Heart right ventricle (tissue), 16 donors: ENCODE measurements at regions not wholly inside any gene's neighbourhood (a gene's known extent, or its start where the extent isn't known, plus 50 kb on each side); places are given as distances from the start of the nearest gene placed in this dataset.
A peak's percentile ranks its signal among the peaks of the same experiment; 100 is the strongest.

Experiments
- ATAC-seq, 8 donors: fragments of 200-7000 bp; cut with Tn5 transposase; one replicate each; pipeline ENCODE4 v1.9.1; 2020; ENCODE audit warnings: mild to moderate bottlenecking in 8 of 8, moderate library complexity in 8 of 8, moderate number of reproducible peaks in 1 of 8
- DNase-seq, 2 donors: peaks; one replicate each; pipeline ENCODE4 v3.0.0-alpha.2; 2020
- H3K27ac ChIP-seq, 10 donors: fragments of 200-600 bp; sonication (generic) in 2 of 10; one replicate each; pipeline versions ENCODE4 v1.5.0 to v1.8.0; 2020 to 2022; ENCODE audit warnings: mild to moderate bottlenecking in 3 of 10
- H3K27me3 ChIP-seq, 7 donors: fragments of 200-600 bp; one replicate each; pipeline ENCODE4 v1.8.0; 2021 to 2022; ENCODE audit warnings: mild to moderate bottlenecking in 2 of 7
- H3K36me3 ChIP-seq, 9 donors: fragments of 200-600 bp; sonication (generic) in 1 of 9; one replicate each; pipeline versions ENCODE4 v1.5.0 to v1.8.0; 2020 to 2022; ENCODE audit warnings: mild to moderate bottlenecking in 2 of 9
- H3K4me1 ChIP-seq, 9 donors: fragments of 200-600 bp; sonication (generic) in 1 of 9; one replicate each; pipeline versions ENCODE4 v1.5.0 to v1.8.0; 2020 to 2022; ENCODE audit warnings: mild to moderate bottlenecking in 4 of 9
- H3K4me3 ChIP-seq, 10 donors: fragments of 200-600 bp; sonication (generic) in 2 of 10; one replicate each; pipeline versions ENCODE4 v1.5.0 to v1.8.0; 2020 to 2022; ENCODE audit warnings: mild to moderate bottlenecking in 7 of 10, moderate library complexity in 2 of 10
- H3K9me3 ChIP-seq, 11 donors: fragments of 200-600 bp in 10 of 11; sonication (generic) in 2 of 11; one replicate each; pipeline versions ENCODE4 v1.5.0 to v1.8.0; 2013 to 2022; ENCODE audit warnings: mild to moderate bottlenecking in 2 of 11, control low read depth in 1 of 11, moderate library complexity in 1 of 11
- WGBS, 2 donors: extraction: QIAGEN DNeasy Blood & Tissue Kit; methylation state at CpG; one replicate each; pipeline ENCODE4 v1.1.7; 2013; ENCODE audit warnings: inconsistent platforms in 1 of 2; 5-methylcytosine and 5-hydroxymethylcytosine counted together
- intact Hi-C, 10 donors: fragments of 100-400 bp; cut with DNase I; formaldehyde crosslinking; loops; one replicate each; pipeline versions ENCODE4 v1.11.1 to v1.14.2; 2022
- TF ChIP-seq, protein P1 (sequence below), 9 donors: fragments of 200-600 bp; sonication (generic) in 2 of 9; IDR thresholded peaks; one replicate each; pipeline versions ENCODE4 v1.5.0 to v1.8.0; 2021 to 2022; ENCODE audit warnings: antibody characterized with exemption in 9 of 9, mild to moderate bottlenecking in 5 of 9, moderate library complexity in 1 of 9
- donor health status: Arrhythmogenic right ventricular cardiomyopathy.
- donor health status: ischemic (EF 13 %, LVEDD 7.1; RV severe dilation, severe dysfunction).
- donor health status: healthy with polysubstance abuse.
- donor health status: DM: no; HTN: yes; CAD: no.
- donor health status: DM: no; HTN: no; CAD: no.
- donor health status: ischemic (EF 25% LVEDD 6.9; RV normal size, moderate dysfunction).
- donor health status: ischemic (EF 25% LVEDD 5.7; RV mildly dilated, moderate dysfunction).
- donor health status: healthy.
- donor health status: DM: yes; HTN: yes; CAD: no.
- donor health status: Ischemic cardiomyopathy.
- donor health status: ischemic (EF 35%, LVEDD 5.7; RV mildly dilated, moderate dysfunction).
- donor health status: nonischemic (EF 11% LVEDD 7.7; RV severe dilation, severe dysfunction).
- donor health status: DM: yes; HTN: yes; CAD: no.
- donor health status: PGD.
- donor health status: ischemic (EF 29% LVEDD 5.4; RV normal size, mild dysfunction).
- donor health status: nonischemic (EF 23%, LVEDD 6.1; RV moderate dilation, normal function).

- no peaks in the 10 kb centered on the region for H3K27me3 ChIP-seq
- DNase-seq (no peak), ATAC-seq (no peak)
- 91 to 93% methylated on average over 8 of the region's 8 CpGs for whole genome bisulfite sequencing, 2 donors
- H3K4me3 ChIP-seq: no peak overlapping the region
- peaks cover 3 to 27% (median 13%) of the 10 kb centered on the region in 9 donors for H3K4me1 ChIP-seq
- TF ChIP-seq, protein P1, sequence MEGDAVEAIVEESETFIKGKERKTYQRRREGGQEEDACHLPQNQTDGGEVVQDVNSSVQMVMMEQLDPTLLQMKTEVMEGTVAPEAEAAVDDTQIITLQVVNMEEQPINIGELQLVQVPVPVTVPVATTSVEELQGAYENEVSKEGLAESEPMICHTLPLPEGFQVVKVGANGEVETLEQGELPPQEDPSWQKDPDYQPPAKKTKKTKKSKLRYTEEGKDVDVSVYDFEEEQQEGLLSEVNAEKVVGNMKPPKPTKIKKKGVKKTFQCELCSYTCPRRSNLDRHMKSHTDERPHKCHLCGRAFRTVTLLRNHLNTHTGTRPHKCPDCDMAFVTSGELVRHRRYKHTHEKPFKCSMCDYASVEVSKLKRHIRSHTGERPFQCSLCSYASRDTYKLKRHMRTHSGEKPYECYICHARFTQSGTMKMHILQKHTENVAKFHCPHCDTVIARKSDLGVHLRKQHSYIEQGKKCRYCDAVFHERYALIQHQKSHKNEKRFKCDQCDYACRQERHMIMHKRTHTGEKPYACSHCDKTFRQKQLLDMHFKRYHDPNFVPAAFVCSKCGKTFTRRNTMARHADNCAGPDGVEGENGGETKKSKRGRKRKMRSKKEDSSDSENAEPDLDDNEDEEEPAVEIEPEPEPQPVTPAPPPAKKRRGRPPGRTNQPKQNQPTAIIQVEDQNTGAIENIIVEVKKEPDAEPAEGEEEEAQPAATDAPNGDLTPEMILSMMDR (IDR thresholded peaks at IDR 0.05): no peak
- intact Hi-C loops: loop anchor here in 1 of 10 donors (5.0 kb wide), 1 partner anchor 46 kb away; no protein-coding TSS in a partner anchor
- H3K9me3 ChIP-seq: no peaks in the 10 kb centered on the region
- H3K36me3 ChIP-seq: no peaks in the 10 kb centered on the region
- H3K27ac ChIP-seq: no peak overlapping the region
Observed at GRCh38 chr2:111616651-111617218, 267.3 kb downstream of the ANAPC1 start.

- Histone ChIP-seq H3K27ac (peak overlapping the region in 2 of 10 donors; percentile 10 to 70), H3K9me3 (no peaks in the 10 kb centered on the region), H3K27me3 (no peaks in the 10 kb centered on the region), H3K4me1 (peaks cover 3 to 27% (median 13%) of the 10 kb centered on the region in 9 donors), H3K36me3 (no peaks in the 10 kb centered on the region), H3K4me3 (no peak overlapping the region)
- ATAC-seq (peak in 7 of 8 donors; percentile 7 to 46 (median 40)), DNase-seq (peak in 1 of 2 donors; percentile 16)
- WGBS, 2 donors: 59 to 64% methylated on average over 9 of the region's 9 CpGs
- intact Hi-C loops: loop anchor here in 1 of 10 donors (5.0 kb wide), 1 partner anchor 45 kb away; no protein-coding TSS in a partner anchor
- TF ChIP-seq, protein P1 (IDR thresholded peaks at IDR 0.05): no peak
Observed at GRCh38 chr2:111617299-111618225, 266.4 kb downstream of the ANAPC1 start.

GRCh38 chr2:111618226-111618977 is 265.6 kb downstream of the ANAPC1 start:
- no peaks in the 10 kb centered on the region for H3K9me3 ChIP-seq
- ATAC-seq: peak; percentile 37 to 68 (median 60)

More at GRCh38 chr2:111618226-111618977, 265.6 kb downstream of the ANAPC1 start:
- Histone ChIP-seq H3K4me3 (no peak overlapping the region), H3K36me3 (no peaks in the 10 kb centered on the region), H3K4me1 (peaks cover 3 to 27% (median 13%) of the 10 kb centered on the region in 9 donors), H3K27ac (peak overlapping the region in 4 of 10 donors; percentile 7 to 70 (median 24)), H3K27me3 (no peaks in the 10 kb centered on the region)
- intact Hi-C loops: loop anchor here in 1 of 10 donors (5.0 kb wide), 1 partner anchor 44 kb away; no protein-coding TSS in a partner anchor
- DNase-seq: peak; percentile 41 to 56
- WGBS, 2 donors: 56 to 61% methylated on average over 16 of the region's 16 CpGs
- TF ChIP-seq, protein P1 (IDR thresholded peaks at IDR 0.05): peak in 1 of 9 donors; percentile 19
